NT2/D1 (cell line): ENCODE measurements at regions not wholly inside any gene's neighbourhood (a gene's known extent, or its start where the extent isn't known, plus 50 kb on each side); places are given as distances from the start of the nearest gene placed in this dataset.

ENCODE experiments used
- DNase-seq: peaks from one replicate; pipeline ENCODE4 v3.0.0-alpha.2; 2011; ENCODE audit warnings: low read depth, low spot score
- H3K27me3 ChIP-seq: 2 replicates; pipeline ENCODE4 v1.6.0; 2011; ENCODE audit warnings: mild to moderate bottlenecking; ENCODE audit not compliant: insufficient read length, insufficient read depth
- H3K36me3 ChIP-seq: 2 replicates; pipeline ENCODE4 v1.6.1; 2011; ENCODE audit warnings: mild to moderate bottlenecking, low read length, mixed read lengths; ENCODE audit not compliant: insufficient read depth, insufficient read length
- H3K4me1 ChIP-seq: 2 replicates; pipeline ENCODE4 v1.5.1; 2011; ENCODE audit not compliant: insufficient read depth, insufficient read length
- H3K4me3 ChIP-seq: 2 replicates; pipeline ENCODE4 v1.5.1; 2011; ENCODE audit warnings: low read depth; ENCODE audit not compliant: insufficient read length
- H3K9ac ChIP-seq: 2 replicates; pipeline ENCODE4 v1.6.0; 2011; ENCODE audit warnings: low read depth; ENCODE audit not compliant: insufficient read length
- H3K9me3 ChIP-seq: 2 replicates; pipeline ENCODE4 v1.5.1; 2011; ENCODE audit warnings: mild to moderate bottlenecking, low read length; ENCODE audit not compliant: insufficient read depth
- SUZ12 ChIP-seq: IDR thresholded peaks from 2 replicates; pipeline ENCODE4 v1.6.1; 2011; ENCODE audit not compliant: insufficient read length, insufficient read depth; ENCODE audit errors: extremely low read depth
- YY1 ChIP-seq: IDR thresholded peaks from 2 replicates; pipeline ENCODE4 v1.6.1; 2011; ENCODE audit not compliant: insufficient read length, insufficient read depth
- ZNF274 ChIP-seq: IDR thresholded peaks from 2 replicates; pipeline ENCODE4 v1.6.1; 2011; ENCODE audit warnings: mild to moderate bottlenecking, low read depth, low read length

- no peak overlapping the region for H3K4me3 ChIP-seq
- no peaks in the 10 kb centered on the region for H3K9me3 ChIP-seq
- no peaks in the 10 kb centered on the region for H3K4me1 ChIP-seq
- TF ChIP-seq SUZ12 (no peak), ZNF274 (no peak), YY1 (no peak)
- DNase-seq, result no peak
- H3K36me3 ChIP-seq, result no peaks in the 10 kb centered on the region
- H3K9ac ChIP-seq, result no peak overlapping the region
- no peaks in the 10 kb centered on the region for H3K27me3 ChIP-seq
Observed at GRCh38 chr5:97452646-97453045, 269.6 kb upstream of the RIOK2 start.

- H3K36me3 ChIP-seq, result no peaks in the 10 kb centered on the region
- H3K27me3 ChIP-seq, result no peaks in the 10 kb centered on the region
- no peak overlapping the region for H3K4me3 ChIP-seq
- no peaks in the 10 kb centered on the region for H3K4me1 ChIP-seq
- TF ChIP-seq SUZ12, result no peak
- no peak for TF ChIP-seq ZNF274
- TF ChIP-seq YY1, result no peak
- no peaks in the 10 kb centered on the region for H3K9me3 ChIP-seq
- no peak overlapping the region for H3K9ac ChIP-seq
- no peak for DNase-seq
Observed at GRCh38 chr5:97453263-97453662, 270.2 kb upstream of the RIOK2 start.

GRCh38 chr5:97454015-97454414 is 271.0 kb upstream of the RIOK2 start:
- Histone ChIP-seq H3K27me3 (no peaks in the 10 kb centered on the region), H3K36me3 (no peaks in the 10 kb centered on the region), H3K4me1 (no peaks in the 10 kb centered on the region), H3K9ac (no peak overlapping the region), H3K9me3 (no peaks in the 10 kb centered on the region), H3K4me3 (no peak overlapping the region)
- TF ChIP-seq ZNF274, result no peak
- no peak for TF ChIP-seq SUZ12
- TF ChIP-seq YY1, result no peak
- no peak for DNase-seq

- Histone ChIP-seq H3K36me3 (no peaks in the 10 kb centered on the region), H3K9me3 (no peaks in the 10 kb centered on the region), H3K27me3 (no peaks in the 10 kb centered on the region), H3K4me1 (no peaks in the 10 kb centered on the region), H3K9ac (no peak overlapping the region), H3K4me3 (no peak overlapping the region)
- DNase-seq, result no peak
- no peak for TF ChIP-seq SUZ12
- TF ChIP-seq ZNF274, result no peak
- TF ChIP-seq YY1, result no peak
Observed at GRCh38 chr5:97455996-97456395, 272.9 kb upstream of the RIOK2 start.

GRCh38 chr5:97458851-97459250 is 275.8 kb upstream of the RIOK2 start:
- no peaks in the 10 kb centered on the region for H3K4me1 ChIP-seq
- no peaks in the 10 kb centered on the region for H3K36me3 ChIP-seq
- no peak overlapping the region for H3K9ac ChIP-seq
- no peak for TF ChIP-seq YY1
- no peak for TF ChIP-seq SUZ12
- no peak for TF ChIP-seq ZNF274
- no peak for DNase-seq
- H3K27me3 ChIP-seq, result no peaks in the 10 kb centered on the region
- H3K4me3 ChIP-seq, result no peak overlapping the region
- H3K9me3 ChIP-seq, result no peaks in the 10 kb centered on the region

GRCh38 chr5:97471951-97472350 is 288.9 kb upstream of the RIOK2 start:
- Histone ChIP-seq H3K36me3 (no peaks in the 10 kb centered on the region), H3K9ac (no peak overlapping the region), H3K9me3 (no peaks in the 10 kb centered on the region), H3K4me1 (no peaks in the 10 kb centered on the region), H3K27me3 (no peaks in the 10 kb centered on the region), H3K4me3 (no peak overlapping the region)
- DNase-seq, result no peak
- TF ChIP-seq ZNF274 (no peak), SUZ12 (no peak), YY1 (no peak)

- no peaks in the 10 kb centered on the region for H3K4me1 ChIP-seq
- no peaks in the 10 kb centered on the region for H3K9me3 ChIP-seq
- H3K36me3 ChIP-seq, result no peaks in the 10 kb centered on the region
- no peak overlapping the region for H3K9ac ChIP-seq
- no peak for DNase-seq
- TF ChIP-seq ZNF274 (no peak), YY1 (no peak), SUZ12 (no peak)
- no peaks in the 10 kb centered on the region for H3K27me3 ChIP-seq
- H3K4me3 ChIP-seq, result no peak overlapping the region
Observed at GRCh38 chr5:97475847-97476246, 292.8 kb upstream of the RIOK2 start.
